ENCODE measurements at regions not wholly inside any gene's neighbourhood (a gene's known extent, or its start where the extent isn't known, plus 50 kb on each side); places are given as distances from the start of the nearest gene placed in this dataset.

DNA sequence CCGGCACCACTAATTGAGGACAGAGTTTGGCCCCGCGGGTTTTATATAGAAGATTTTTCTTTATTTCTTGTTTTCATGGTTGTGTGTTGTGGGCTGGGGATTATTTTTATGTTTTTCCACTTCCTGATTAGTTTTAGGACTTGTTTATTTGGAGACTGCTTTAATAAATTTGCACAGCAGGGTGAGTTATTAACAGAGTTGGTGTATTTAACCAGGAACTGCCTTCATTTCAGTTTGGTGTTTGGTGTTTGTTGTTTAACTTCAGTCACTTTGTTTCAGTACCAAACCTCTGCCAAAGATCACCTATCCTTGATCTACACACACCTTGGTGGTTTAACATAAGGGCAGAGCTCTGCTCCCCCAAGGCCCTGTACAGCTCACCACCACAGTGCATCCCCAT is 103.5 kb upstream of the LMO4 start:
- TF ChIP-seq, protein P1, sequence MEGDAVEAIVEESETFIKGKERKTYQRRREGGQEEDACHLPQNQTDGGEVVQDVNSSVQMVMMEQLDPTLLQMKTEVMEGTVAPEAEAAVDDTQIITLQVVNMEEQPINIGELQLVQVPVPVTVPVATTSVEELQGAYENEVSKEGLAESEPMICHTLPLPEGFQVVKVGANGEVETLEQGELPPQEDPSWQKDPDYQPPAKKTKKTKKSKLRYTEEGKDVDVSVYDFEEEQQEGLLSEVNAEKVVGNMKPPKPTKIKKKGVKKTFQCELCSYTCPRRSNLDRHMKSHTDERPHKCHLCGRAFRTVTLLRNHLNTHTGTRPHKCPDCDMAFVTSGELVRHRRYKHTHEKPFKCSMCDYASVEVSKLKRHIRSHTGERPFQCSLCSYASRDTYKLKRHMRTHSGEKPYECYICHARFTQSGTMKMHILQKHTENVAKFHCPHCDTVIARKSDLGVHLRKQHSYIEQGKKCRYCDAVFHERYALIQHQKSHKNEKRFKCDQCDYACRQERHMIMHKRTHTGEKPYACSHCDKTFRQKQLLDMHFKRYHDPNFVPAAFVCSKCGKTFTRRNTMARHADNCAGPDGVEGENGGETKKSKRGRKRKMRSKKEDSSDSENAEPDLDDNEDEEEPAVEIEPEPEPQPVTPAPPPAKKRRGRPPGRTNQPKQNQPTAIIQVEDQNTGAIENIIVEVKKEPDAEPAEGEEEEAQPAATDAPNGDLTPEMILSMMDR (IDR thresholded peaks at IDR 0.05; ENCODE audit: insufficient read depth, low read depth, low read length, missing control alignments) = no peak
- DNase-seq (ENCODE audit: low read depth) = no peak
- H3K4me3 ChIP-seq (ENCODE audit: low read depth, low read length) = no peak overlapping the region

DNA sequence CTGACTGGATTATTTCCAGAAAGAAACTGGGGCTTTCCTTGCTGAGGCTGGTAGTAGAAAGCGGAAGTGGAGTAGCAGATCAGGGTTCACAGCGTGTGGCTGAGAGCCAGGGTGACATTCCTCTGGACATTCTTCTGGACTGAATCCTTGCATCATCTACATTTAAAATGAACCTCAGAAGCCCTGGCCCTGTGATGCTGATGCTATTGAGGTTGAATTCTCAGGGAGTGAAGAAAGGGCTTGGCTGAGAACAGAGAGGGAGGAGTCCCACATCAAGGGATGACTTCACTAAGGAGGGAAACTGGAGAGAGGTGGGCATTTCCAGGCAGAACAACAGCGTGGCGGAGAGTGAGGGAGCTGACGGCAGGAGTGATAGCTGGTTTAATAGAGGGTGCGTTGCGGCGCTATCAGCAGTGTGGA is 102.3 kb upstream of the LMO4 start:
- DNase-seq (ENCODE audit: low read depth) = no peak
- TF ChIP-seq, protein P1 (IDR thresholded peaks at IDR 0.05; ENCODE audit: insufficient read depth, low read depth, low read length, missing control alignments) = no peak
- no peak overlapping the region for H3K4me3 ChIP-seq (ENCODE audit: low read depth, low read length)

DNA sequence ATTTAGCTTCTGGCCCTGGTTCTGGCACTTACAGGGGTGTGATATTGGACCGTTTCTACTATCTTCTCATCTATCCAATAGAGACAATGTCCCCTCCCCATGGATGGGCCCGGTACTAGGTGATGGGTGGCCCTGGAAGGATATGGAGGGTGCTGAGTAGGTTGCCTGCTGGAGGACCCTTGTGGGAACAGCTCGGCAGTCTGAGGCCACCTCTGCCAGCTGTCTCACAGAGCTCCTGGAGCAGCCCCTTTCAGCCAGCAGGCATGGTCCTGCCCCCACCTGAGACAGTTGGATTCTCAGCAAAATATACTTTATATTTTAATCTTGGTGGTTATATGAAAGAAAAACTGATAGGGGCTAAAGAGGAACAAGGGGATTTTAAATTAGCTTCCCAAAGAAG is 101.0 kb upstream of the LMO4 start:
- TF ChIP-seq, protein P1 (IDR thresholded peaks at IDR 0.05; ENCODE audit: insufficient read depth, low read depth, low read length, missing control alignments) = no peak
- no peak for DNase-seq (ENCODE audit: low read depth)

DNA sequence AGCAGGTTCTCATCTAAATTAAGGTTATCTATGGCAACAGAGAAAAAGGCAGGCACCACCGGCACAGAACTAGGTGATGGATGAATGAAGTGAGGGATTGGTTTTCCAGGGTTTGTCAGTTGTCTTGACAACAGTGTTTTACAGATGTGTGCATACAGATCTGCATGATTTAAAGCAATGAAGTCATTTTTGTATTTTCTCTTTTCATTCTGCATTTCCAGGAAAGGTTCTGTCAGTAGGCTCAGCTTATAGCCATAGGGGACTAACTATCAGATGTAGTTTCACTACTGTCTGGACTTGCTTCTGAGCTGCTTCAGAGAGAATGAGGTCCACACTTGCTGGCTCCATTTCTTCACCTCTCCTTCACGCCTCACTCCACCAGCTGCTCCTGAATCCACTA is 98.2 kb upstream of the LMO4 start:
- no peak for DNase-seq (ENCODE audit: low read depth)
- TF ChIP-seq, protein P1 (IDR thresholded peaks at IDR 0.05; ENCODE audit: insufficient read depth, low read depth, low read length, missing control alignments) = no peak

More for the DNA sequence above, 101.0 kb upstream of the LMO4 start:
- H3K4me3 ChIP-seq (ENCODE audit: low read depth, low read length) = no peak overlapping the region

DNA sequence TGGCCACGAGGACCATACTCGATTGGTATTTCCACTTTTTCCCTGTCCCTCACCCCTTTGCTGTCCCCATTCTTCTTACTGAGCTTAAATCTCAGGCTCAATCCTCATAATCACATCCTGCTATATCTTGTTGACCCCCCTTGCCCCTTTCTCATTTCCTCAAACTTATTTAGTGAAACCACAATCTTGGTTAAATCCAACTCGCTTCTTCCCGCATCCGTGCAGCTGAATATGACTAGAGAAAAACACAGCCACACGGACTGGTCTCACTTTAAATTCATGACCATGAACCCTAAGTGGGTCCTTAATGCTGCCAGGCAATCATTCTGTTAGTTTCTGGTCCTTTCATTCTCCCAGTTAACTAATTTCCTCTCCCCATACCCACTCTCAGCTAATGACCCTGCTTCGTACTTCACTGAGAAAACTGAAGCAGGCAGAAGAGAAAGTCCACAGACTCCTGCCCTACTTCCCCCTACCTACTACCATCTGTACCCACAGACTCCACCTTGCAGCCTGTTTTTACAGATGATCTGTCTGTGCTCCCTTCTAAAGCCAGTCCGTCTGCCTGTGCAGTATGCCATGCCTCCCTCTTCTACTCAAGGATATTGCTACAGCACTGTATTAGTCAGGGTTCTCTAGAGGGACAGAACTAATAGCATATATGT is 96.8 kb upstream of the LMO4 start:
- DNase-seq (ENCODE audit: low read depth) = no peak
- H3K4me3 ChIP-seq (ENCODE audit: low read depth, low read length) = no peak overlapping the region
- TF ChIP-seq, protein P1 (IDR thresholded peaks at IDR 0.05; ENCODE audit: insufficient read depth, low read depth, low read length, missing control alignments) = no peak

More for the DNA sequence above, 98.2 kb upstream of the LMO4 start:
- no peak overlapping the region for H3K4me3 ChIP-seq (ENCODE audit: low read depth, low read length)

DNA sequence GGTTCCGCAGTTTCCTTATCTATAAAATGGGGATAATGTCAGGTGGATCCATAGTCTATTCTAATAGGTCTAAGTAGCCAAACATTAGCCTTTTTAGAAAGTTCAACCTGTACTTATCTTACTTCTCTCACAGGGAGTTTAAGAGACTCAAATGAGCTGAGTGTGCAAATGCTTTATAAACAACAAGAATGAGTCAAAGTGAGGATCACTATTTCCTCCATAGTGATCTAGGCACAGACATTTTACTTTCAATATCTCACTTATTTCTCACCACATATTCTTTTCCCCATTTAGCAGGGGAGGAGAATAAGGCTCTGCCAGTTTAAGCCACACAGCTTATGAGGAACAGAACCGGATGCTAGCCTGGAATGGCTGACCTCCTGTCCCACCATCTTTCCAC is 92.1 kb upstream of the LMO4 start:
- DNase-seq (ENCODE audit: low read depth) = no peak
- no peak overlapping the region for H3K4me3 ChIP-seq (ENCODE audit: low read depth, low read length)
- TF ChIP-seq, protein P1 (IDR thresholded peaks at IDR 0.05; ENCODE audit: insufficient read depth, low read depth, low read length, missing control alignments) = no peak

Measured in GM12865 (cell line).